CD8-positive, alpha-beta memory T cell (primary cell): ENCODE measurements at regions not wholly inside any gene's neighbourhood (a gene's known extent, or its start where the extent isn't known, plus 50 kb on each side); places are given as distances from the start of the nearest gene placed in this dataset.

Experiments used
- CTCF ChIA-PET: fragments of 350-600 bp; sonication (Branson Sonifier 250); formaldehyde crosslinking; loops from one replicate; lab custom pipeline; 2021; ENCODE audit warnings: antibody characterized with exemption; lab: Charles Lee
- POLR2A ChIA-PET: fragments of 350-600 bp; sonication (Branson Sonifier 250); formaldehyde crosslinking; loops from one replicate; lab custom pipeline; 2021; ENCODE audit warnings: antibody characterized with exemption; lab: Charles Lee
- DNase-seq, 5 donors: peaks; one replicate each; pipeline versions ENCODE4 v3.0.0 to v3.0.0-alpha.2; 2020 to 2022; ENCODE audit warnings: mixed read lengths in 1 of 5
- H3K27ac ChIP-seq: one replicate; pipeline ENCODE4 v1.7.0; 2013; ENCODE audit warnings: low read depth, mild to moderate bottlenecking, low read length, moderate library complexity
- H3K27me3 ChIP-seq: 2 replicates; pipeline ENCODE4 v1.7.0; 2013; ENCODE audit warnings: low read length, mild to moderate bottlenecking; ENCODE audit not compliant: insufficient read depth, poor library complexity, severe bottlenecking
- H3K36me3 ChIP-seq: 2 replicates; pipeline ENCODE4 v1.7.0; 2013; ENCODE audit warnings: mild to moderate bottlenecking, low read length, moderate library complexity; ENCODE audit not compliant: insufficient read depth
- H3K4me1 ChIP-seq: 2 replicates; pipeline ENCODE4 v1.7.0; 2013; ENCODE audit warnings: mild to moderate bottlenecking, low read length, moderate library complexity; ENCODE audit not compliant: insufficient read depth
- H3K4me3 ChIP-seq: 2 replicates; pipeline ENCODE4 v1.7.0; 2013; ENCODE audit warnings: mild to moderate bottlenecking, low read length
- H3K9me3 ChIP-seq: 2 replicates; pipeline ENCODE4 v1.7.0; 2013; ENCODE audit warnings: mild to moderate bottlenecking, low read length
- H3K27ac Mint-ChIP-seq, 8 donors: one replicate each; pipeline ENCODE4 v1.8.0; 2020 to 2021; ENCODE audit warnings: mixed read lengths in 8 of 8, mild to moderate bottlenecking in 6 of 8, inconsistent platforms in 3 of 8, moderate library complexity in 3 of 8
- H3K27me3 Mint-ChIP-seq, 2 donors: one replicate each; pipeline ENCODE4 v1.8.0; 2020 to 2021; ENCODE audit warnings: mixed read lengths in 2 of 2, mild to moderate bottlenecking in 1 of 2, moderate library complexity in 1 of 2
- H3K36me3 Mint-ChIP-seq, 3 donors: one replicate each; pipeline ENCODE4 v1.8.0; 2020 to 2021; ENCODE audit warnings: mixed read lengths in 3 of 3, inconsistent platforms in 1 of 3, mild to moderate bottlenecking in 1 of 3
- H3K4me1 Mint-ChIP-seq, 3 donors: one replicate each; pipeline ENCODE4 v1.8.0; 2020 to 2021; ENCODE audit warnings: mixed read lengths in 3 of 3, inconsistent platforms in 1 of 3, mild to moderate bottlenecking in 1 of 3
- H3K4me3 Mint-ChIP-seq, 7 donors: one replicate each; pipeline ENCODE4 v1.8.0; 2020 to 2021; ENCODE audit warnings: mixed read lengths in 7 of 7, mild to moderate bottlenecking in 6 of 7, moderate library complexity in 4 of 7, inconsistent platforms in 2 of 7
- H3K9me3 Mint-ChIP-seq, 5 donors: one replicate each; pipeline ENCODE4 v1.8.0; 2020 to 2022; ENCODE audit warnings: mixed read lengths in 5 of 5, mild to moderate bottlenecking in 3 of 5, moderate library complexity in 2 of 5, inconsistent platforms in 1 of 5

- POLR2A ChIA-PET: no interaction called here
- H3K9me3 Mint-ChIP-seq: peaks cover 7 to 43% (median 20%) of the 10 kb centered on the region in 5 donors
- no peak overlapping the region for H3K4me3 Mint-ChIP-seq
- no peaks in the 10 kb centered on the region for H3K27me3 Mint-ChIP-seq
- Histone ChIP-seq H3K4me3 (no peak overlapping the region), H3K36me3 (no peaks in the 10 kb centered on the region), H3K27ac (no peak overlapping the region), H3K27me3 (no peaks in the 10 kb centered on the region), H3K9me3 (no peaks in the 10 kb centered on the region), H3K4me1 (no peaks in the 10 kb centered on the region)
- H3K27ac Mint-ChIP-seq: no peak overlapping the region
- CTCF ChIA-PET: no interaction called here
- no peaks in the 10 kb centered on the region for H3K4me1 Mint-ChIP-seq
- no peaks in the 10 kb centered on the region for H3K36me3 Mint-ChIP-seq
- DNase-seq: no peak
Observed at GRCh38 chr2:21676041-21676440, 552.3 kb downstream of the TDRD15 start.

- Histone ChIP-seq H3K4me1 (no peaks in the 10 kb centered on the region), H3K36me3 (no peaks in the 10 kb centered on the region), H3K27me3 (no peaks in the 10 kb centered on the region), H3K27ac (no peak overlapping the region), H3K4me3 (no peak overlapping the region), H3K9me3 (no peaks in the 10 kb centered on the region)
- POLR2A ChIA-PET: no interaction called here
- no peaks in the 10 kb centered on the region for H3K27me3 Mint-ChIP-seq
- peaks cover 7 to 40% (median 19%) of the 10 kb centered on the region in 5 donors for H3K9me3 Mint-ChIP-seq
- H3K4me3 Mint-ChIP-seq: no peak overlapping the region
- no peaks in the 10 kb centered on the region for H3K4me1 Mint-ChIP-seq
- DNase-seq: no peak
- no peak overlapping the region for H3K27ac Mint-ChIP-seq
- CTCF ChIA-PET: no interaction called here
- no peaks in the 10 kb centered on the region for H3K36me3 Mint-ChIP-seq
Observed at GRCh38 chr2:21676676-21677075, 552.9 kb downstream of the TDRD15 start.

- ChIA-PET POLR2A (no interaction called here), CTCF (no interaction called here)
- H3K9me3 ChIP-seq: no peaks in the 10 kb centered on the region
- Mint-ChIP-seq H3K9me3 (peaks cover 4 to 29% (median 11%) of the 10 kb centered on the region in 5 donors), H3K27me3 (no peaks in the 10 kb centered on the region), H3K4me3 (no peak overlapping the region), H3K36me3 (no peaks in the 10 kb centered on the region), H3K27ac (no peak overlapping the region), H3K4me1 (no peaks in the 10 kb centered on the region)
- no peaks in the 10 kb centered on the region for H3K27me3 ChIP-seq
- H3K27ac ChIP-seq: no peak overlapping the region
- no peaks in the 10 kb centered on the region for H3K4me1 ChIP-seq
- no peaks in the 10 kb centered on the region for H3K36me3 ChIP-seq
- DNase-seq: no peak
- H3K4me3 ChIP-seq: no peak overlapping the region
Observed at GRCh38 chr2:21683838-21684237, 560.1 kb downstream of the TDRD15 start.

- POLR2A ChIA-PET: no interaction called here
- DNase-seq: no peak
- Mint-ChIP-seq H3K27ac (no peak overlapping the region), H3K4me3 (no peak overlapping the region), H3K36me3 (no peaks in the 10 kb centered on the region), H3K9me3 (peaks cover 0 to 5% (median 0%) of the 10 kb centered on the region in 5 donors), H3K27me3 (no peaks in the 10 kb centered on the region), H3K4me1 (no peaks in the 10 kb centered on the region)
- Histone ChIP-seq H3K27ac (no peak overlapping the region), H3K36me3 (no peaks in the 10 kb centered on the region), H3K4me1 (no peaks in the 10 kb centered on the region), H3K4me3 (no peak overlapping the region), H3K9me3 (no peaks in the 10 kb centered on the region), H3K27me3 (no peaks in the 10 kb centered on the region)
- CTCF ChIA-PET: no interaction called here
Observed at GRCh38 chr2:21687589-21687988, 563.8 kb downstream of the TDRD15 start.

GRCh38 chr2:21690005-21690404 is 566.2 kb downstream of the TDRD15 start:
- H3K27me3 ChIP-seq: no peaks in the 10 kb centered on the region
- Mint-ChIP-seq H3K27me3 (no peaks in the 10 kb centered on the region), H3K27ac (no peak overlapping the region), H3K4me1 (no peaks in the 10 kb centered on the region), H3K9me3 (peaks cover 0 to 7% (median 3%) of the 10 kb centered on the region in 5 donors), H3K36me3 (no peaks in the 10 kb centered on the region), H3K4me3 (no peak overlapping the region)
- no peak overlapping the region for H3K27ac ChIP-seq
- no peaks in the 10 kb centered on the region for H3K36me3 ChIP-seq
- no peaks in the 10 kb centered on the region for H3K4me1 ChIP-seq
- no peak for DNase-seq
- ChIA-PET POLR2A (no interaction called here), CTCF (no interaction called here)
- H3K4me3 ChIP-seq: no peak overlapping the region
- no peaks in the 10 kb centered on the region for H3K9me3 ChIP-seq

- Histone ChIP-seq H3K27me3 (no peaks in the 10 kb centered on the region), H3K36me3 (no peaks in the 10 kb centered on the region), H3K27ac (no peak overlapping the region), H3K4me3 (no peak overlapping the region), H3K4me1 (no peaks in the 10 kb centered on the region), H3K9me3 (no peaks in the 10 kb centered on the region)
- DNase-seq: no peak
- H3K9me3 Mint-ChIP-seq: peaks cover 2 to 7% (median 5%) of the 10 kb centered on the region in 5 donors
- no peak overlapping the region for H3K27ac Mint-ChIP-seq
- no peaks in the 10 kb centered on the region for H3K36me3 Mint-ChIP-seq
- CTCF ChIA-PET: no interaction called here
- H3K4me3 Mint-ChIP-seq: no peak overlapping the region
- POLR2A ChIA-PET: no interaction called here
- H3K27me3 Mint-ChIP-seq: no peaks in the 10 kb centered on the region
- H3K4me1 Mint-ChIP-seq: no peaks in the 10 kb centered on the region
Observed at GRCh38 chr2:21693081-21693480, 569.3 kb downstream of the TDRD15 start.

- DNase-seq: no peak
- Mint-ChIP-seq H3K27me3 (no peaks in the 10 kb centered on the region), H3K9me3 (peaks cover 2 to 7% (median 5%) of the 10 kb centered on the region in 5 donors), H3K27ac (no peak overlapping the region), H3K36me3 (no peaks in the 10 kb centered on the region), H3K4me3 (no peak overlapping the region), H3K4me1 (no peaks in the 10 kb centered on the region)
- ChIA-PET POLR2A (no interaction called here), CTCF (no interaction called here)
- Histone ChIP-seq H3K27me3 (no peaks in the 10 kb centered on the region), H3K4me1 (no peaks in the 10 kb centered on the region), H3K27ac (no peak overlapping the region), H3K4me3 (no peak overlapping the region), H3K36me3 (no peaks in the 10 kb centered on the region), H3K9me3 (no peaks in the 10 kb centered on the region)
Observed at GRCh38 chr2:21694079-21694878, 570.5 kb downstream of the TDRD15 start.

- Histone ChIP-seq H3K4me1 (no peaks in the 10 kb centered on the region), H3K27me3 (no peaks in the 10 kb centered on the region), H3K4me3 (no peak overlapping the region), H3K27ac (no peak overlapping the region), H3K36me3 (no peaks in the 10 kb centered on the region), H3K9me3 (no peaks in the 10 kb centered on the region)
- Mint-ChIP-seq H3K27me3 (no peaks in the 10 kb centered on the region), H3K9me3 (peaks cover 2 to 8% (median 5%) of the 10 kb centered on the region in 5 donors), H3K4me3 (no peak overlapping the region), H3K36me3 (no peaks in the 10 kb centered on the region), H3K27ac (no peak overlapping the region), H3K4me1 (no peaks in the 10 kb centered on the region)
- ChIA-PET CTCF (no interaction called here), POLR2A (no interaction called here)
- no peak for DNase-seq
Observed at GRCh38 chr2:21696900-21697299, 573.1 kb downstream of the TDRD15 start.
